Stimulated activated CD8-positive, alpha-beta memory T cell treated with anti-CD3 and anti-CD28 coated beads, Interleukin-7, amount 100 ng/mL, for 4 hours (primary cell): ENCODE measurements at regions not wholly inside any gene's neighbourhood (a gene's known extent, or its start where the extent isn't known, plus 50 kb on each side); places are given as distances from the start of the nearest gene placed in this dataset.

ENCODE experiments used
- DNase-seq, 2 donors: peaks; one replicate each; pipeline ENCODE4 v3.0.0-alpha.2; 2020; ENCODE audit warnings: low read depth in 2 of 2

- no peak for DNase-seq
Observed at GRCh38 chr15:85307687-85308045, 72.7 kb upstream of the AKAP13 start.

- no peak for DNase-seq
Observed at GRCh38 chr15:85311647-85312046, 68.8 kb upstream of the AKAP13 start.

DNA sequence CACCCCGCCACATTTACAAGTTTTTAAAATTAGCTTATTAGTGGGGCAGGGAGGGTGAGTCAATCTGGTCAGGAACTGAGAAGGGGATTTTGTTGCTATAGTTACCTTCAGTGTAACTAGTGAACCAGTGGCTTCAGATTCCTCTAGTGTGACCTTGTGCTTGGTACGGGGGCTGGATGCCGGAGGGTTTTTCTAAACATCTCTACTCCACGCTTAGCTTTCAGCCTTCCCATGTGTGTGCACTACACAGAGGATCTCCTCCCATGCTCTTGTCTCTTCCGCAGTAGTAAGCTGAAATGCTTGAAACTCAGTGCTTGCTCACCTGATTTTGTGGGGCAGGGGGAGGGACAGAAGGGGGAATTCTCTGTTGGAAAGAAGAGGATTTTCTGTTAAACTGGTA is 67.9 kb upstream of the AKAP13 start:
- no peak for DNase-seq

DNA sequence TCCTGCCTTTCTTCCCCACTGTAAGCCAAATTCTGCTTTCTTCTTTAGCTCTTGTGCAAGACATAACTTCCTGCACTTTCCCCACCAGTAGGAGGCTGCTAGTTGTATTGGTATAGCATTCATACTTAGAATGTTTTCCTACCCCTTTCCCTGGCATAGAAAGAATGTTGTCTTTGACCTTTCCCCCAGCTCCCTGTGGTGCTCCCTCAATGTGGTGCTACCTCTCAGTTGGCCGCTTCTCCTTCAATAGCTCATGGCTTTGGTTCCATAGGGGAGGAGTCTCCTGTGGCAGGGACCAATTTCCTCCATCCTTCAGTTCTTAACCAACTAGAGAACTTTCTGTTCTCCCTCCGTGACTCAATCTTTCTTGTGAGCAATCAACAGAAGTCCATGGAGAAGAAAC is 67.5 kb upstream of the AKAP13 start:
- no peak for DNase-seq

DNA sequence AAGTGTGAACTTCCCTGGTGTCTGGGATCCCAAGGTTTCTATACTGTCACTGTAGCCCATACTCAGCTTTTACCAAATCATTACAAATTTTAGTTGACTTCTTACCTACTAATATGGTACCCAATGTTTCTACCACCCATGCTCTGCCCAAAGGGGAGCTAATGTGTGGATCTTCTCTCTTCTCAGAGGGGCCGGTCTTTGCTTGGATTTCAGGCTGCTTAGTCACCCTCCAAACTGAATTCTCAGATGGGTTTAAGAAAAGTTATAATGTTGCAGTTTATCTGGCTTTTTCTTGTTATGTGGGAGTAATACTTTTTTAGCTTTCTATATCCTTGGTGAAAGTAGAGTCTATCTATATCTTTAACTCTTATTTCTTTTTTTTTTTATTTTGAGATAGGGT is 67.1 kb upstream of the AKAP13 start:
- DNase-seq, result no peak

- no peak for DNase-seq
Observed at GRCh38 chr15:85314146-85314545, 66.3 kb upstream of the AKAP13 start.

DNA sequence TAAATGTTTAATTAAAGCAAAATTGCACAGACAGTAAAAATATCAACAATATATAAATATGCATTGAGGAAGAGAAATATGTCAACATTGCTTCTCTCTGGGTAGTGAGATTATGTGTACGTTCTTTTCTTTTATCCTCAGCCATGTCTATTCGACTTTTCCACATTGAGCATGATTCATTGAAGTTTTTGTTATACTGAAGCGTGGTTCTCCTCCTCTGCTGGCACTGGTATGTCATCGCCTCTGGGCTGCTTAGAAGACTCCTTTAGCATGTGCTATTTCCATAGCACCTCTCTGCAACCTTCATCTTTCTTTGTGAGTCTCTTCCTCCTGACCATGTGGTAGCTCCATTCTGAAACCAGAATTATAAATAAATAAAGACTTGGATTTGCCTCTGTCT is 65.8 kb upstream of the AKAP13 start:
- DNase-seq, result no peak

DNA sequence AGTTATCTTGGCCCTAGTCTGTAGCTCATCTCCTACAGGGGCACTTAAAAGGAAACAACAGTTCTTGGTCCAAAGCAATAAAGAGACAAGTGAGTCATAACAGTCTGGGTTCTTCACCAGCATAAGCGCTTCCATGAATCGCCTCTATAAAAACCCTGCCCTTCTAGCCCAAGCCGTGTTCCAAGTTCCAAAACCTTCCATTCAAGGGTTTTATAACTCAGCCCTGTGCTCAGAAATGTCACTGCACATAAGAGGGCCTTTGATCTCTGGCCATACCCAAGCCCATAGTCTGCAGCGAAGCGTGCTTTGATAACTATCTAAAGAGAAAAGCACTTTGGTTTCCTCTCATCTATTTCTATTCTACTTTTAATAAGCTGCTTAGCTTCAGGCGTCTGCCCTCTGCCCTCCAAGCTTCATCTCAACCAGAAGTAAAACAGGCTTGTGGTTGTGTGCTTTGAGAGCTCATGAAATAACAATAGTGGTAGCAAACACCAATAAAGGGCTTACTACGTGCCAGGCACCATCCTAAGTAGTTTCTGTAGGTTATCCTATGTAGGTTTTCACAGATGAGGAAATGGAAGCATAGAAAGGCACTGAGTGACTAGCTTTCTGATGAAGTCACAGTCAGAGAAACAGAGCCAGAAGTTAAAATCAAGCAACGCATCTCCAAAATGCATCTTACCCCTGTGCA is 64.0 kb upstream of the AKAP13 start:
- no peak for DNase-seq

DNA sequence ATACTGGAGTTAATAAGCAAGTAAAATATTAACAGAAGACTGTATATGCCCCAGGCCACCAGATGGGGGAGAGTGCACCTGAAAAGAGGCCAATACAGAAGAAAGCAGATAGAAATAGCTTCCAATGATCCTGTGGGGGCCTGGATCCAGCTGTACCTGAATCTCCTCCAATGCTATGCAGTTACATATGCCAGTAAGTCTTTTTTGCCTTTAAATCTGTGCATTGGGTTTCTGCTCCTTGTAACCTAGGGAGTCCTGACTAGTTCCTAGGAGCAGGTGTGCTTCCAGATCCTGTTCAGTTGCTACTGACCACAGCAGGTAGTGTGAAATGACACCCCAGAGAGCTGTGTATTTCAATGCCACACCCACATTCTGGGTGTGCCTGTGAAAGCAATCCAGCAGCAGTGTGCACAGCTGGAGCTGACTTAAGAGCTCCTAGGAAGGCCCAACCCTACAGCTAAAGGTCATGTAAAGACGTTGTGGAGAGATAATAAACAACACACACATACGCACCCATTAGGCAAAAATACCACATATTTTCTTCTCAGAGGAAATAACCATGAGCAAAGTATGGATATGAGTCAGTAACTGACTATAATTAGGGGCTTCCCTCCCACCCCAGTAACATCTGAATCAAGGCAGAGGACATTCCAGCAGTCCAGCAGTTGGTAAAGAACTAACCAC is 62.2 kb upstream of the AKAP13 start:
- DNase-seq, result no peak

- no peak for DNase-seq
Observed at GRCh38 chr15:85318732-85319076, 61.7 kb upstream of the AKAP13 start.

- DNase-seq, result no peak
Observed at GRCh38 chr15:85324202-85324601, 56.2 kb upstream of the AKAP13 start.

DNA sequence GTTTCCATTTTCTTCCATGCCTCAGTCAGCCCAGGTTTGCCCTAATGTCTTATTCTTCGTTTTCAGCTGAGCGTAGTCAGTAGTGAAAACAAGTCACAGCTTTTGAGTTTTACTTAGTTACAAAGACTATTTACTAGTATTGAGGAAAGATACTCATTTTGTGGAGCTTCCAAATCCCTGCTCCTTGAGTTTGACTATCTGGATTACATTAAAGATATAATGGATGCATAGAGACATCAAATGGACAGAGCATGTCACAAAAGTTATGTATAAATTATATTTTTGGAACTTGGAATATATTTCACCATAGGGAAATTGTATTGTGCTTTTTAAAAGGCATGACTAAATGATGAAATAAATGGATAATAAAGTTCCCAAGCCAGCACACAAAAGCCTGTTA is 54.6 kb upstream of the AKAP13 start:
- DNase-seq, result no peak

DNA sequence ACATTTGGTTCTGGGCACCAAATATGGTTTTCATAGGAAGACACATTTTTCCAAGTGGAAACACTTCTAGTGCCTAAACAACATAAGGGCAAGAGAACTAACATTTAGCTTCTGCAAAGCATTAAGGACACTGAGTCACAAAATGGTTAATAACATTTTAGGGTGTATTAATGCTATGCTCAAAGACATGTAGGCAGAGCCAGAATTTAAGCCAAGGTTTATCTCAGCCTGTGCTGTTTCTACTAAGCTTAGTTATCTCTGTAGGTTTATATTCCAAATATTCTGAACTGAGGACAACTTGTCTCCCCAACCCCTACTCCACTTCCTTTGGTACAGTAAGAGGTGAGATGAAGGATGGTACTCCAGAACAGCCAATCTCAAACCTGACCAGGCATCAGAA is 54.1 kb upstream of the AKAP13 start:
- DNase-seq, result no peak

DNA sequence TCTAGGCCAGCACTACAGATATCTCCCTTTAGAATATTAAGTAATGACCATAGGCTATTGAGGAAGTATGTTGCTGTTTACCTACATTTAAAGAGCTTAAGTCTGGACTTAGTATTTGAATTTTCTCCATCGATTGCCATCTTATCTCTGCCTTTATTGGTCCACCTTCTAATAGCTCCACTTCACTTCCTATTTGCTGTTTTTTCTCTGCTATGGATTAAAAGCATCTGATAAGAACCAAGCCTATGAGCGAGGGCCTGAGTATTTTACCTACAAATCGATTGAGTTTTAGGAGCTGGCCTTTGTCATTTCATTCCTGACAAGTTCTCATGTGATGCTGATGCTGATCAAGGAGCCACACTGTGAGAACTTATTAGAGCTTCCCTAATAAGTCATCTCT is 52.6 kb upstream of the AKAP13 start:
- no peak for DNase-seq

GRCh38 chr15:85329561-85330422 is 50.6 kb upstream of the AKAP13 start:
- no peak for DNase-seq
